ENCODE measurements at regions not wholly inside any gene's neighbourhood (a gene's known extent, or its start where the extent isn't known, plus 50 kb on each side); places are given as distances from the start of the nearest gene placed in this dataset.
A peak's percentile ranks its signal among the peaks of the same experiment; 100 is the strongest.
"Not testable (repeated sequence)": the region's sequence is repeated elsewhere in the genome, so short reads cannot be mapped to it uniquely, and the experiment has no call there.

DNA sequence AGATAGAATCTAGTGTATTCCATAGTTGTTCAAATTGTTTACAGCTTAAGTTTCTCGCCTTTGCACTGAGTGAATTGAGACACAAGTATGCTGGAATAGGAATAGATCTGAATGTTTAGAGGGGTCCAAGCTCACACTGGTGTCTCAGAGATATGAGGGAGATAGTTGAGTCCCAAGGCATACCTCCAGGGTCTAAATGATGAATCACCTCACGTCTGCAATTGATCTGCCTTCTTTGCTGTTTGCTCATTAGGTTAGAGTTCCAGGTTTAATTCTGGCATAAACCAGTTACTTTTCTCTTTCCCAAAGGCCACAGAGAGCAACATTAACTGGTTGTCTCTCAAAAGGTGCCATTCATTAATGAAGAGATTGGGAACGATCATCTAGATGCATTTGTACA, 106.3 kb upstream of the MME start:
- DNase-seq, result no peak

DNA sequence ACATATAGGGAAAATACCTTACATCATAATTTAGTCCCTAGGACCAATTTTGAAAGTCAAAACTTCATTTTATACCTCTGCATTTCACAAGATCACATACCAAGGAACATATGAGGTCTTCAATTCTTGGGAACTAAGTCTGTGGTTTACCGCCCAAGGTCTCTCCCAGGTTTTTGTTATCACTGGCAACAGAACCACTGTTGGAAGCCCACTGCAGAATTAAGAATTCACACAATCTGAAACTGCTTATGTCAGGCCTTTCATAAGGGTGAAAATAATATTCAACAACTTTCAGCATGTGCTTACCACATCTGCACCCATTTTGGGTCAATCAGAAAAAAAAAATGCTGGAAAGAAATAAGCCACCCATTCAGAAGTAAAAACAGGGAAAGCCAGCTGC, 107.2 kb upstream of the MME start:
- no peak for DNase-seq

DNA sequence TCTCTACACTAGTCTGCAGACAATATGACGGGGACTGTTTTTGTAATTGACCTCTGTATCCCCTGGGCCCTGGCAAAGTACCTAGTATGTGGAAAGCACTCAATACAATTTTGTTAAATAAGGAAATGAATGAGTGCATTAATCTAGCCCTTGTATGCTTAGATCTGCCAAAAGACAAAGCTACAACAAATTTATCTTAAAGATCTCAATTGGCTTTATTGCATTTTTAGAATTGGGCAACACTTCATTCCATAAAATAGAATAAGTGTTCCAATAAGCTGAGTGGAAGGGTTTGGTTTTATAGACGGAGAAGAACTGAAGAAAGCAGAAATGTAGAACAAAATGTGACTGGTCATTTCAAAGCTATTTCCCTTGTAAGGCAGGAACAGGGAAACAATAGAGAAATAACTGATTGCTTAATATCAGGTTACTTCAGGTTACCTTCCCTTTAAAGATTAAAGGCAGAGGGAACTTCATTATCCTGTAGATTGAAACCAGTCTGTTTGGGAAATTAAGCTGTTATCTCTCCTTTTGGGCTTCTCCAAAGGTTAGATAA, 108.3 kb upstream of the MME start:
- peak; percentile 2 for DNase-seq

DNA sequence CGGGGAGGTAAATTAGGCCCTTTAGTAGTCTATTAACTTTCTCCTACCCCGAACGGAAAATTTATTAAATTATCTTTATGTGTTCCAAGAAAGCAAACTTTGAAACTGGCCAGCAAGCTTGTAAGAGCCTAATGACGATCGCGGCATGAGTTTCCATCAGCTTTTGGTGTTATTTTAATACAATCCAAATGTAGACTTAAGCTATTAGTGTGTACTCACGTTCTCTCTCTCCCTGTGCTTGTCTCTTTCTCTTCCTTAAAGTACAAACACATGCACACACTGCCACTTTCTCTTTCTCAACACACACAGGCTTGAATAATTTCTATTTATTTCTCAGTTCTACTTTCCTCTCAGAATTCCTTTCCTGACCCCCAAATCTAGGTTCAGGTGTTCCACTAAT, 108.8 kb upstream of the MME start:
- no peak for DNase-seq

DNA sequence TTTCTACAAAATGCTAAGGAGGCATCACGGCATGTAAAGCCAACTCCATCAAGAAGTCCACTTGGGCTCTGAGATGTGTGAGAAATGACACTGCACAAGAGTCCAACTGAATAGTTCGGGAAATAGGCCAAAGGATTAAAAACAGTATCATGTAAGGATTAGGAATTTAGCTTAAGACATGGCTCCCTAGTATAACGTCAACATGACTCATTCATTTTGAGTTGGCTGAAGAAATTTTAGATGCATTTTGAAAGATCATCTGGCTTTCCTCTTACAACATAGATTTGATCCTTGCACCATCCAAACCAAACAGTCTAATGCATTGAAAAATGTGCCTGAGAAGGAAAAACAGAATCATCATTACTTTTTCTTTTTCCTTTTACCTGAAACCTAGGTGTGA, 109.3 kb upstream of the MME start:
- DNase-seq, result no peak

DNA sequence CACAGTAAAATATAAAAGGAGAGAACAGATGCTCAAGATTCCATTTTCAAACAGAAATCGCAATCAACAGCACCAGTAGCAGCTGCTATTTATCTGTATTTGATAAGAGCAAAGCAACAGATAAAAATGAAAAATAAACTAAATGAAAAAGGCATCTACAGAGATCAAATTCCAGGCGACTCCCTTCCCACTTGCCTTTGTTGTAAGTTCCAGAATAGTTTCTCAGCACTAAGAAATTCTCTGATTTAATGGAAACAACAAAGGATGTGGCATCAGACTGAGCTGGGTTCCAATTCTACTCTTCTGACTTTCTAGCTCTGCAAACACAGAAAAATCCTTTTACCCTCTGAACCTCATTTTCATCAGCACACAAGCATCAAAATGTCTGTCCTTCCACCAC, 110.8 kb upstream of the MME start:
- DNase-seq, result no peak

DNA sequence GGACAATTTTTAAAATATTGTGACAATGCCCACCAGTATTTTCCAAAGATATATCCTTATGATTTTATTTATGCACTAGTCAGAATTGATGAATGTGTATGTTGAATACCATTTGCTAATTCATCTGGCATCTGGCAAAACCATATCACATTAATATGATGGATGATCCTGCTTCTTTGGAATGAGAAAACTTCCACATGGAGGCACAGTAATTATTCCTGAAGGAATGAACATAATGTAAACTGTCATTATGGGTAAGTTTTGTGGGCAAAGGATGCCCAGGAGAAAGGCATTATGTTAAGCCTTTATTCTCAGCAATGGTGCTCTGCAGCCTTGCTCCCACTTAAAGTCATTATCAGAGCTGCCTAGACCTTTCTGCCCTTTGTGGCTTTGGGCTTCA, 113.0 kb upstream of the MME start:
- DNase-seq, result no peak

DNA sequence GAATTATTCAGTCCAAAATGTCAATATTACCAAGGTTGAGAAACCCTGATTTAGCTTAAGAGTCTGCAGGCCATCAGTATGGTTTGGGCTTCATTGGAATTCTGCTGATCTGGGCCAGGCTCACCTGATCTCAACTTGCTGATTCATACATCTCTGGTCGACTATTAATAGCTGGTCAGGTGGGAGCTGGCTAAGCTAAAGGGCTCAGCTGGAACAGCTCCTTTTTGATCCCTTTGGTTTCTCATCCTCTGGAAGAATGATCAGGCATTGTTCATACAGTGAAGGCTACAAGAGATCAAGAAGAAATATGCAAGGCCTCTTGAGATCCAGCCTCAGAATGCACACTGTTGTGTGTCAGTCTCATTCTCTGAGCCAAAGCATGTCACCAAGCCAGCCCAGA, 123.3 kb upstream of the MME start:
- no peak for DNase-seq

DNA sequence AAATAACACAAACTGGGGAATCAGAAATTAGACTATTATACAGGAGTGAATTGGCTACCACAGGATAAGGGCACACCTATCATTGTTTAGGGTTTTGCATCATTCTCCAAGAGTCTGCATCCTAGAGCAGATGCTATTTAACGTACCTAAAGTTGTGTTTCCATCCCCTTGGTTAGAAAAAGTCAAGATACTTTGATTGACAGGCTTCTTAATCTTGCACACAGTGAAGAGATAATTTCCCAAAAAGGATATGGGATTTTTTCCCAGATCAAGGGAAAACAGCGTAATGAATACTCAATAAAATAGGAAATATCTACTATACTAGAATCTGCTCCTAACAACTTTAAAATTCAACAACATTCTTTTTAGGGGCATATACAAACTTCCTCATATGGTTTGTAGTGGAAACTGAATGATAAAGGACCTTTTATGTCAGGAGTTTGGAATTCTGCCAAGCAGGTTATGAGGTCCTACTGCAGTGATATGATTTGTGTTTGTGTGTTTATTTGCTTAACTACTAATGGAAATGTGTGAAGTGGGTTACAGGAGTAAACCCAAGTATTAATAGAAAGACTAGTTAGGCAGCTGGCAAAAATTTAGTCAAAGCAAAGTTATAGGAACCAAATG, 124.1 kb upstream of the MME start:
- DNase-seq, result no peak

DNA sequence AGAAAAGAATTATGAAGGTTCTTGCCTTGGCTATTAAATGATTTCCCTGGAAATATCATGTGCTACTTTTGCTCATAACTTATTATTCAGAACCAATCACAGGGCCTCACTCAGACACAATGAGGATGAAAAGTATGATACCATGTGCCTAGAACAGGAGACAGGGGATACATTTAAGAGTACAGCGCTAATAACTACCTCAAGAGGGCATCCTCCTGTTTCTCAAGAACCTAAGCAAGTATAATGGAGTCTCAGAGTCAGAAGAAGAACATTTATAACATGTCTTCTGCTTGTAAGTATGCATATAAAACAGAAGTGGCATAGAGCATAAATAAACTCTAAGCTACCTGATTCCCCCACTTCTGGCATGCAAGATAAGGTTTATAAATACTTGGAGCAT, 125.4 kb upstream of the MME start:
- DNase-seq, result no peak

DNA sequence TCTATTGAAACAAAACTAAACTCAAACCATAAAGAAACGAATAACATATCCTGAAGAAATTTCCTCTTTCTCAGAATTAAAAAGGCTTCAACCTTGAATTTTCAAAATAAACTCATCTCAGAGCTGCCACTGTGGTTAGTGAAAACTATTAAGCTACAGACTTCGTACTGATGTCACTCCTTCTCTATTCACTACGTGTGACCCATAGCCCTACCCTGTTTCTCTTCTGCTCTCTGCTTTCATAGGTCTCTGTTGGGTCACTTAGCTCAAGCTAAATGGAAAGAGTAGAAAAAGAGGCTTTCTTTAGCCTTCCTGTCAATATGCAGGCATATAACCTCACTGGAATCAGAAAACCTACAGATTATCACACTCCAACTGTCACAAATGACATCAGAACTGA, 126.6 kb upstream of the MME start:
- DNase-seq, result no peak

DNA sequence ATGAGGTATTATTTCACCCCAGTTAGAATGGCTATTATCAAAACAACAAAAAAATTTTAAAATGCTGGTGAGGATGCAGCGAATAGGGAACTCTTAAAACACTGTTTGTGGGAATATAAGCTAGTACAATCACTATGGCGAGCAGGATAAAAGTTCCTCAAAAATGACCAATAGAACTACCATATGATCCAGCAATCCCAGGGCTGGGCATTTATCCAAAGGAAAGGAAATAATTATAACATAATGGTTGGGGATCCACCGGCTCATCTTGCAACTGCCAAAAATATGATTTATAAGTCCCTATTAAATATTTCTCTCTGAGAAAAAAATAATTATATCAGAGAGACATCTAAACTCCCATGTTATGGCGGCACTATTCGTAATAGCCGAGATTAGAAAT, 127.6 kb upstream of the MME start:
- no peak for DNase-seq

DNA sequence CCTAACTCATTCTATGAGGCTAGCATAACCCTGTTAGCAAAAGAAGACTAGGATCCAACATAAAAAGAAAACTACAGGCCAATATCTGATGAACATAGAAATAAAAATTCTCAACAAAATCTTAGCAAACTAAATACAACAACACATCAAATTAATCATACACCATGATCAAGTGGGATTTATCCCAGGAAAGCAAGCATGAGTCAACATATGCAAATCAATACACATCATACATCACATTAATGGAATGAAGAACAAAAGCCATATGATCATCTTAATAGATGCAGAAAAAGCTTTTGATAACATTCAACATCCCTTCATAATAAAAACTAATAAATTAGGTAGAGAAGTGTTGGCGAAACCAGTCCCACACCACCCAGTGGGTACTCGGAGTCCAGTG, 136.1 kb upstream of the MME start:
- DNase-seq, result no peak

DNA sequence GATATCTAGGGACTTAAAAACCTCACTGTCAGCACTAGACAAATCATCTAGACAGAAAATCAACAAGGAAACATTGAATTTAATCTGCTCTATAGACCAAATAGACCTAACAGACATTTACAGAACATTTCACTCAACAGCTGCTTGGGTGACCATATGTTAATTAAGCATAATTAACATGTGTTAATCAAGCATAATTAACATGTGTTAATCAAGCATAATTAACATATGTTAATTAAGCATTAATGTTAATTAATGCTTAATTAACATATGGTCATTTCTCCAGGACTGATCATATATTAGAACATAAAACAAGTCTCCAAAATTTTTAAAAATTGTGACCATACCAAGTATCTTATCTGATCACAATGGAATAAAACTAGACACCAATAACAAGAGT, 137.3 kb upstream of the MME start:
- DNase-seq, result no peak

DNA sequence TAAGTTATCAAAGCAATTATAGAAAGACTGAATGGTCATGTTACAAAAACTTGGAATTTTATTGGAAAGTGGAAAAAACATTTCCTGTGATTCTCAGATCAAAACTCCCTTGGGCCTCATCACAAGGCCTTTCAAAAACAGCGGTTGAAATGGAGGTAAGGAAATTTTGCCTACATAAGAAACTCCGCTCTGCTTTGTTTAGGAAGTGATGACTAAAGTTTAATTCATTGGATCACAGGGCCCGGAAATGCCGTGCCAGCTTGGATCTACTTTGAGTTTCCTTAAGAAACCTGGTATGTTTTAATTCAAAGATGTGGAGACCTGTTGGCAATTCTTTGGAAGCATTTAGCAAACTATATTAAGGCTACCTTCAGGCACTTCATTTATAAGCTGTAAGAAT, 143.9 kb upstream of the MME start:
- no peak for DNase-seq

DNA sequence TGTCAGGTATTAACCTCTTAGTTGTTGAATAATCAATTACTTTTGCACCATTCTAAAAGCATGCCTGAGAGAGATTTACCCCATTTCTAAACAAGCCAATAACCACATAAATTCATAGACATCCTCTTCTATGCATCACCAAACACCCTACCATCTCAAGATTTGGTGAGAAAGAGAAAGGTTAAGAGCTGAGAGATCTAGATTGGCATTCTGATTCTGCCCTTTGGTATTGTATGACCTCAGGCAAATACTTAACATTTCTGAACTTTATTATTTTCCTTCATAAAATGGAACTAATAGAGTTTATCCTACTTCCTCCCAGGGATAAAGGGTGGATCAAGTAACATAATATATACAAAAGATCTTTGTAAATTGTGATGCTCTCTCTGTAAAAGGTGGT, 146.5 kb upstream of the MME start:
- no peak for DNase-seq

DNA sequence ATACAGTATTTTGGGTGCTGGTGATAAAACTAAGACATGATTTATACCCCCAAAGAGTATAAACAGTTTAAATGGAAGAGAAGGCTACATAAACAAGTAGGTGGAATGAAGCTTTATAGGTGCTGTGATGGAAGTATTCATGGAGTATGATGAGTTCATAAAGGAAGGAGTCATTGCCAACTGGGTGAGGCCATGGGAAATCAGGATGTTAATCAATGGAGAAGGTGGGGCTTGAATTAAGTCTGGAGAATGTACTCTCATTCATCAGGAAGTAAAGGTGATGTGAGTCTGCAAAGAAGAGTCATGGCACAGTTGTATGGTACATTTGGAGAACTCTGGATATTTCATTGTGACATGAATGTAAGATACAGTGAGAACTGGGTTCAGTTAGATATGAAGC, 147.5 kb upstream of the MME start:
- no peak for DNase-seq

DNA sequence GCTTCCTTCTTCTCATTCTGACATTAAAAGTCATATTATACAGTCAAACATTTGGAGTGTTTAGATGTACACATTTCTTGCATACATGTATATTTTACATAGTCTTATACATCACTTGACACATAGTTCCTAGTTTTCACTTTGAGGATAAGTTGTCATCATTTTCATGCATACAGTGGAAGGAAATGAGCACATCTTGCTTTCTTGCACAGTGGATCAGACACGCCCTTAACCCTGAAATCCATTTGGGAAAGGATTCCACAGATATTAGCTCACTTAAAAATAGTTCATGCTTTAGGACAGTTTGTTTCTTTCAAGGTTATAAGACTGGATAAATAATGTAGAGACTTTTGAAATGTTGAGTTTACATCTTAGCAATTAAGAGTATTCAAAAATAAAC, 148.6 kb upstream of the MME start:
- DNase-seq, result no peak

DNA sequence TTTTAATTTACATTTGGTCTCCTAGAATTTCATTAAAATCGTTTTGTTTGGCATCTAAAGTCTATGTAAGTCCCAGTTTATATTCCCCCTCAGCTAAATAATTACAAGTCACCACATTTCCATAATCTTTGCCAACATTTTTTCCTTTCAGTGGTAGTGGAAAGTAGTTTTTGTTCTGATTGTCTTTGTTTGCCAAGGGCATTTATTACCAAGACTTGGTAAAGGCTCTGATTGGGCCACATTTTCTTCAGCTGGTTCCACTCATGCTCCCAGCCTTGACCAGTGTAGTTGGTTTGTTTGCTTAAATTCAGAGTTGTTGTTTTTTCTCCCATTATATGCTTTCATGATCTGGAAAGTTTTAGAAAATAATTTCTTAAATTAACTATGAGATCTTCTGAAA, 153.4 kb upstream of the MME start:
- DNase-seq, result no peak

DNA sequence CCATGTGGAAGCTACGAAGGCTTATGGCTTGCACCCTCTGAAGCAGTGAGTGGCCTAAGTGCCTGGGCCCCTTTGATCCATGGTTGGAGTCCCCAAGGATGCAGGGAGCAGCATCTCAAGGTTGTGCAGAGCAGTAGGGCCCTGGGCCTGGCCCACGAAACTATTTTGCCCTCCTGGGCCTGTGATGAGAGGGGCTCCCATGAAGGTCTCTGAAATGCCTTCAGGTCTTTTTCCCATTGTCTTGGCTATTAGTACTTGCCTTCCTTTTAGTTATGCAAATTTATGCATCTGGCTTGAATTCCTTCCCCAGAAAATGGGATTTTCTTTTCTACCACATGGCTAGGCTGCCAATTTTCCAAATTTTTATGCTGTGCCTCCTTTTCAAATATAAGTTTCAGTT, 158.8 kb upstream of the MME start:
- DNase-seq, result no peak

DNA sequence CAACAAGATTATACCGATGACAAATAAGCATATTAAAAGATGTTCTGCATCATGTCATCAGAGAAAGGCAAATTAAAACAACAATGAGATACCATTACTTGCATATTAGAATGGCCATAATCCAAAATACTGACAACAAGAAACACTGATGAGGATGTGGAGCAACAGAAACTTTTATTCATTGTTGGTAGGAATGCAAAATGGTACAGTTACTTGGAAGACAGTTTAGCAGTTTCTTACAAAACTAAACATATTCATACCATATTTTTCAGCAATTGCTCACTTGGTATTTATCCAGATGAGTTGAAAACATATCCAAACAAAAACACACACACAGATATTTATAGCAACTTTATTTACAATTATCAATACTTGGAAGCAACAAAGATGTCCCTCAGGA, 160.9 kb upstream of the MME start:
- DNase-seq, result no peak

DNA sequence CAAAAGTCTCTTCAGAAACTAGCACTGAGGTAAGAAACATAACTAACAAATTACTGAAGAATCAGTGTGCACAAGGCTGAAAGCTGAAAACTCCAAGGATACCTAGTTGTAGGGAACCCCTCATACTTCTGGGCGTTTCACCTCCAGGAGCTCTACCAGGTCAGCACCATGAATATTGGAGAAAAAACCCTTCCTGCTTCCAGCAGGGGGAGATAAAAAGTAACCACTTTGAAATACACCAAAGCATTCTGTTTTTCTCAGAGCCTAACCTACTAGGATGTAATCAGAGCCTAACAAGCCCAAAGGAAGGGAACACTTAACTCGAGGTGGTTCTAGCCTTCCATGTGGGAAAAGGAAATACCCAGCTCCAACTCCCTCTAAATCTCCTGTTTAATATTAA, 175.8 kb upstream of the MME start:
- DNase-seq, result no peak

DNA sequence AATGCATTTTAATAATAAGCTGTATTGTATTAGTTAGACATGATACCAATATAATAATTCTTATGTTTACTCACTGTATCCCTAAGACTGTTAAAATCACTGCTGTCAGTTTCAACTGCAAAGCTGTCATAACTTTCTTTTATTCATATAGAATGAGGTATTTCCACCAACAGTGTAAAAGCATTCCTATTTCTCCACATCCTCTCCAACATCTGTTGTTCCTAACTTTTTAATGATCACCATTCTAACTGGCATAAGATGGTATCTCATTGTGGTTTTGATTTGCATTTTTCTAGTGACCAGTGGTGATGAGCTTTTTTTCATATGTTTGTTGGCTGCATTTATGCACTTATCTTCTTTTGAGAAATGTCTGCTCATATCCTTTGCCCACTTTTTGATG, 177.6 kb upstream of the MME start:
- DNase-seq, result not testable (repeated sequence)

DNA sequence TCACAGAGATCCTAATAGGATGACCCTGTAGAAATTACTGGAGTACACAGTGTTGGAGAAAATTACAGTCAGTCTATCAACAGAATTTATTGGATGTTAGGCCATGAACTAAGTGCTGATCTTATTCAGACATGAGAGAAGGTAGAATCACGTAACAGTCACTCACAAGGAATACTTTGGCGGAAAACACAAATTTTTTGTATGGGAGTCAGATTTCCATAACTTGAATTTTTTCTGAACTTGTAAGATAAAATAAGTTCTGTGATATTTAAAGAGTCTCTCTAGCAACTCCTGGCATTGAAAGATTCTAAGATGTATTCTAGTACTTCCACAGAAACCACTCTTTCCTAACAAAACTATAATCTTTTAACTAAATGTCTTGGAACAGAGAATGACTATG, 178.8 kb upstream of the MME start:
- DNase-seq, result no peak

DNA sequence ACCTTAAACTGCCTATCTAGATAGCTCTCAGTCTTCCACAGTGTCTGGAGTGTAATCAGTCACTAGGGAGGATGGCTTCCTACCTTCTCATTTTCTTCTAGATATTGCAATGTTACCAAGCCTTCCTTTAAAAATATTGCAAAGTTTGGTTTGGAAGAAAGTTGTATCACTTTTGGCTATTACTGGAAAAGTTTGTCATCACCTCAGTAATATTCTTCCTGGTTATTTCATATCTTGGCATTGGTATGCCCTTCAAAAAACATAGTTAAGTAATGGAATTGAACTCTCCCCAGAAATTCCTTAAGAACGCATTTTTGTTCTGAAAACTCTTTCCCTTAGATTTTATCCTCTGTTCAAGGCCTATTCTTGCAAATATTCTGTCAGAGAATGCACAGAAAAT, 179.3 kb upstream of the MME start:
- DNase-seq, result no peak

DNA sequence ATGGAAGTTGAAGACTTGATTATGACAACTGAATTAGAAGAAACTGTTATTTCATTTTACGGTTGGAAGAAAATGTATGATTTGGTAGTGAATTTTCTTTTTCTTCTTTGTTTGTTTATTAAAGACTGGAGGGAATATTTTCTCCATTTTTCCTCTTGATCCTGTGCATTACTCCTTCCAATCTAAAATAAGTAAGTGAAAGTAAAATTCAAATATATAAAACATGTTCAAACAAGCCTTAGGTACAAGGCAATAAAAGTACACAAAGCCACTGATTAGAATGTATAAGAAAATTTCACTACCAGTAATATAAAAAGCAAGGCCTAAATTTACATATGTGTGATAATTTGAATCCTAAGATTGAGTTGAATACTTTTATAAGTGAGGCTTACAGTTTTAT, 181.2 kb upstream of the MME start:
- DNase-seq, result no peak
